ENCODE measurements at regions not wholly inside any gene's neighbourhood (a gene's known extent, or its start where the extent isn't known, plus 50 kb on each side); places are given as distances from the start of the nearest gene placed in this dataset.

DNA sequence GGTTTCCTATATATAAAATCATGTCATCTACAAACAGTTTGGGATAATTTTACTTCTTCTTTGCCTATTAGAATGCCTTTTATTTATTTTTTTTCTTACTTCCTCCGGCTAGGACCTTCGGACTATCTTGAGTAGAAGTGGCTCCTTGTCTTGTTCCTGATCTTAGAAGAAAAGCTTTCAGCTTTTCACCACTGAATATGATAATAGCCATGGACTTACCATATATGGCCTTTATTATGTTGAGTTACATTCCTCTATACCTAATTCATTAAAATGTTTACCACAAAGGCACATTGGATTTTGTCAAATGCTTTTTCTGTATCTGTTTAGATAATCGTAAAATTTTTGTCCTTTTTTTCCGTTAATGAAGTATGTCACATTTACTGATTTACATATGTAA, 395.7 kb downstream of the NXPH1 start:
- Histone ChIP-seq H3K36me3 (ENCODE audit: control insufficient read depth, insufficient read depth, low read length) (no peaks in the 10 kb centered on the region), H3K4me3 (ENCODE audit: low read depth, low read length) (no peak overlapping the region), H3K27me3 (ENCODE audit: control insufficient read depth, insufficient read depth, low read length) (no peaks in the 10 kb centered on the region)
- FAIRE-seq = no peak
- DNase-seq (ENCODE audit: low read depth) = no peak
- TF ChIP-seq, protein P1, sequence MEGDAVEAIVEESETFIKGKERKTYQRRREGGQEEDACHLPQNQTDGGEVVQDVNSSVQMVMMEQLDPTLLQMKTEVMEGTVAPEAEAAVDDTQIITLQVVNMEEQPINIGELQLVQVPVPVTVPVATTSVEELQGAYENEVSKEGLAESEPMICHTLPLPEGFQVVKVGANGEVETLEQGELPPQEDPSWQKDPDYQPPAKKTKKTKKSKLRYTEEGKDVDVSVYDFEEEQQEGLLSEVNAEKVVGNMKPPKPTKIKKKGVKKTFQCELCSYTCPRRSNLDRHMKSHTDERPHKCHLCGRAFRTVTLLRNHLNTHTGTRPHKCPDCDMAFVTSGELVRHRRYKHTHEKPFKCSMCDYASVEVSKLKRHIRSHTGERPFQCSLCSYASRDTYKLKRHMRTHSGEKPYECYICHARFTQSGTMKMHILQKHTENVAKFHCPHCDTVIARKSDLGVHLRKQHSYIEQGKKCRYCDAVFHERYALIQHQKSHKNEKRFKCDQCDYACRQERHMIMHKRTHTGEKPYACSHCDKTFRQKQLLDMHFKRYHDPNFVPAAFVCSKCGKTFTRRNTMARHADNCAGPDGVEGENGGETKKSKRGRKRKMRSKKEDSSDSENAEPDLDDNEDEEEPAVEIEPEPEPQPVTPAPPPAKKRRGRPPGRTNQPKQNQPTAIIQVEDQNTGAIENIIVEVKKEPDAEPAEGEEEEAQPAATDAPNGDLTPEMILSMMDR (IDR thresholded peaks at IDR 0.05; ENCODE audit: insufficient read depth, low read length, severe bottlenecking) = no peak

DNA sequence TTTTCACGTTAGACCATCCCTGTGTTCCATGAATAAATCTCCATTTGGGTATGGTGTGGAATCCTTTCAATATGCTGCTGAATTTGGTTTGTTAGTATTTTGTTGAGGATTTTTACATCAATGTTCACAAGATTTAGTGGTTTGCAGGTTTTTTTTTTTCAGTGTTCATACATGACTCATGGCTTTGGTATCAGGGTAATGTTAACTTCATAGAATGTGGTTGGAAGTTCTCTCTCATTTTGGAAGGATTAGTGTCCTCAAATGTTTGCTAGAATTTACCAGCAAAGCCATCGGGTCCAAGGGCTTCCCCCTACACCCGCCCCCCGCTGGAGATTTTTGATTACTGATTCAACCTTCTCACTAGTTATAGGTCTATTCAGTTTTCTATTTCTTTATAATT, 398.0 kb downstream of the NXPH1 start:
- FAIRE-seq (no peak), DNase-seq (ENCODE audit: low read depth) (peak; percentile 8)
- TF ChIP-seq, protein P1 (IDR thresholded peaks at IDR 0.05; ENCODE audit: insufficient read depth, low read length, severe bottlenecking) = no peak
- H3K36me3 ChIP-seq (ENCODE audit: control insufficient read depth, insufficient read depth, low read length) = no peaks in the 10 kb centered on the region
- no peaks in the 10 kb centered on the region for H3K27me3 ChIP-seq (ENCODE audit: control insufficient read depth, insufficient read depth, low read length)
- no peak overlapping the region for H3K4me3 ChIP-seq (ENCODE audit: low read depth, low read length)

DNA sequence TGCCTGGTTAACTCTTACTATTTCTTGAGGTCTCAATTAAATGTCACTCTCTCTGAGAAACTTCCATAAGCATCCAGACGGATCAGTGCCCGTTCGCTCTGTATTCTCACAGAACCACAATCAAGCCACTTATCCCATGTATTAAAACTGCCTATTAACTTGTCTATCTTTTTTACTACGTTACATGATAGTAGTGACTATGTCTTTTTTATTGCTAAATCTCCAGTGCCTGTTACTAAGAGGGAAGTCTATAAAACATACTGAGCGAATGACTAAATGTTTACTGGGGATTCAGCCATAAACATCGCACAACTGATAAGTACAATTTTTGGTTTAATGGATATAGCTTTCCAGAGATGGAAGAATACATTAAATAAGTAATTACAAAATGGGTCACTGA, 399.9 kb downstream of the NXPH1 start:
- Histone ChIP-seq H3K36me3 (ENCODE audit: control insufficient read depth, insufficient read depth, low read length) (no peaks in the 10 kb centered on the region), H3K27me3 (ENCODE audit: control insufficient read depth, insufficient read depth, low read length) (no peaks in the 10 kb centered on the region), H3K4me3 (ENCODE audit: low read depth, low read length) (no peak overlapping the region)
- DNase-seq (ENCODE audit: low read depth) (no peak), FAIRE-seq (no peak)
- TF ChIP-seq, protein P1 (IDR thresholded peaks at IDR 0.05; ENCODE audit: insufficient read depth, low read length, severe bottlenecking) = no peak

DNA sequence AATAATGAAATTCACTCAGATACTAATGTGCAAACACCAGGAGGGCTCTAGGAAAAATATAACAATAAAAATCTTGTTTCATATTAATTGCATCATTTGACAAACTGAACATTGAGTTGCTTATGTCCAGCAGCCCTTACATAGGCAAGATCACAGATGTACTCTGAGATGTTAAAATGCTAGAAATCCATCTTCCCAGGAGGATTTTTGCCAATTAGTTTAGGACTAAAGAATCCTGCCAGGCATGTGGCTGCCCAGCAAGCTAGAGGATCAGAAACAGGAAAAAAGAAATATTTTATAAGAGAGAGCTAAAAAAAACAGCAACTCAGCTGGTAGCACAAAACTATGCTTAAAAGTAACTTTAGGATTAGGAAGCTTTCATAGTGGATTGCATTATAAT, 407.8 kb downstream of the NXPH1 start:
- Histone ChIP-seq H3K36me3 (ENCODE audit: control insufficient read depth, insufficient read depth, low read length) (no peaks in the 10 kb centered on the region), H3K4me3 (ENCODE audit: low read depth, low read length) (no peak overlapping the region), H3K27me3 (ENCODE audit: control insufficient read depth, insufficient read depth, low read length) (no peaks in the 10 kb centered on the region)
- DNase-seq (ENCODE audit: low read depth) (no peak), FAIRE-seq (no peak)
- TF ChIP-seq, protein P1 (IDR thresholded peaks at IDR 0.05; ENCODE audit: insufficient read depth, low read length, severe bottlenecking) = no peak

DNA sequence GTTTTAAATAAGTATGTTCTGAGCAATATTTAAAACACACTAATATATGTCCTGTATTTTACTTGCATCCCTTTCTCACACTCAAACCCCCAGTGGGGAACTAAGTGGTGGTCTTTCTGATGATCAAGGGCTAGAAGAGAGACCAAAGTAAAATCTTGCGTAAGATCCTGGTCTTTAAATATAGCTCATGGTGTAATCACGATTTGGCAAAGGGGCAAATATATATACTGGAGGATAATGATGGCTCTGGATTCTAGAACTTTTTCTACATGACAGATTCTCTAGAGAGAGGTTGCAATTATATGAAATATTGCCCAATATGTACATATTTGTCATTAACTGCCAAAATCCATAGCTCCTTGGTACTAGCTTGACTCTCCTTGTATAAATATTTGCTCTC, 438.3 kb downstream of the NXPH1 start:
- Histone ChIP-seq H3K36me3 (ENCODE audit: control insufficient read depth, insufficient read depth, low read length) (no peaks in the 10 kb centered on the region), H3K4me3 (ENCODE audit: low read depth, low read length) (no peak overlapping the region), H3K27me3 (ENCODE audit: control insufficient read depth, insufficient read depth, low read length) (no peaks in the 10 kb centered on the region)
- TF ChIP-seq, protein P1 (IDR thresholded peaks at IDR 0.05; ENCODE audit: insufficient read depth, low read length, severe bottlenecking) = no peak
- DNase-seq (ENCODE audit: low read depth) = no peak
- no peak for FAIRE-seq

DNA sequence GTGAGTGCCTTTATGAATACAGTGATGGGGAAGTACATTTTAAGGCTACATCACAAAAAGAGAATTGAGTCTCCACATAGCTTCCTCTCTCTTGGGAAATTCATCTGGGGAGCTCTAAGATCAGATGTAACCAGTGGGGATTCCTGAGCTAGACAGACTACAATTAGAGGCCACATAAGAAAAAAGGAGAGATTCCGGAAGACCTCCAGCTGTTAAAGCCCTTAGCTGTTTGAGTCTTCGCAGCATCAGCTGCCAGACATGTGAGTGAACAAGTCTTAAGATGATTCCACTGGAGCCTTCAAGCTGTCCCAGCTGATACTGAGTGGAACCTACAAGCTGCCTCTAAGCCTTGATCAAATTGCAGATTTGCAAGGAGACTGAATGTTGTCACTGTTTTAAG, 448.5 kb downstream of the NXPH1 start:
- H3K36me3 ChIP-seq (ENCODE audit: control insufficient read depth, insufficient read depth, low read length) = no peaks in the 10 kb centered on the region
- FAIRE-seq = no peak
- no peaks in the 10 kb centered on the region for H3K27me3 ChIP-seq (ENCODE audit: control insufficient read depth, insufficient read depth, low read length)
- no peak for DNase-seq (ENCODE audit: low read depth)
- no peak overlapping the region for H3K4me3 ChIP-seq (ENCODE audit: low read depth, low read length)
- TF ChIP-seq, protein P1 (IDR thresholded peaks at IDR 0.05; ENCODE audit: insufficient read depth, low read length, severe bottlenecking) = no peak
